HG03196 (cell line): ENCODE measurements at regions not wholly inside any gene's neighbourhood (a gene's known extent, or its start where the extent isn't known, plus 50 kb on each side); places are given as distances from the start of the nearest gene placed in this dataset.
"Not testable (repeated sequence)": the region's sequence is repeated elsewhere in the genome, so short reads cannot be mapped to it uniquely, and the experiment has no call there.

Experiments used
- ATAC-seq: cut with Tn5 transposase; IDR thresholded peaks from one replicate; pipeline ENCODE4 v1.9.1; 2021; ENCODE audit not compliant: unreplicated experiment

GRCh38 chr1:228847451-228847850 is 112.2 kb downstream of the RHOU start:
- ATAC-seq = not testable (repeated sequence)

GRCh38 chr1:228848406-228848805 is 113.1 kb downstream of the RHOU start:
- no peak for ATAC-seq

GRCh38 chr1:228849011-228849541 is 113.8 kb downstream of the RHOU start:
- ATAC-seq = peak; percentile 71

- no peak for ATAC-seq
Observed at GRCh38 chr1:228850141-228851100, 115.1 kb downstream of the RHOU start.

GRCh38 chr1:228851193-228851592 is 115.9 kb downstream of the RHOU start:
- ATAC-seq = no peak

- ATAC-seq = no peak
Observed at GRCh38 chr1:228851618-228852017, 116.3 kb downstream of the RHOU start.

GRCh38 chr1:228852024-228852423 is 116.7 kb downstream of the RHOU start:
- no peak for ATAC-seq

GRCh38 chr1:228852511-228853088 is 117.3 kb downstream of the RHOU start:
- no peak for ATAC-seq

GRCh38 chr1:228853191-228853590 is 117.9 kb downstream of the RHOU start:
- no peak for ATAC-seq

GRCh38 chr1:228853637-228854036 is 118.4 kb downstream of the RHOU start:
- no peak for ATAC-seq

- ATAC-seq = no peak
Observed at GRCh38 chr1:228854907-228855306, 119.6 kb downstream of the RHOU start.

GRCh38 chr1:228857611-228858010 is 122.3 kb downstream of the RHOU start:
- ATAC-seq = no peak

GRCh38 chr1:228860911-228861831 is 125.9 kb downstream of the RHOU start:
- ATAC-seq = peak; percentile 56

GRCh38 chr1:228861832-228862180 is 126.5 kb downstream of the RHOU start:
- no peak for ATAC-seq

GRCh38 chr1:228862542-228863505 is 127.5 kb downstream of the RHOU start:
- no peak for ATAC-seq

GRCh38 chr1:228863776-228864175 is 128.5 kb downstream of the RHOU start:
- ATAC-seq = no peak

GRCh38 chr1:228865627-228866330 is 130.5 kb downstream of the RHOU start:
- no peak for ATAC-seq

- ATAC-seq = no peak
Observed at GRCh38 chr1:228866468-228866867, 131.2 kb downstream of the RHOU start.
